ENCODE measurements at regions not wholly inside any gene's neighbourhood (a gene's known extent, or its start where the extent isn't known, plus 50 kb on each side); places are given as distances from the start of the nearest gene placed in this dataset.

GRCh38 chr5:99664972-99665371, 736.2 kb upstream of the CHD1 start:
- intact Hi-C loops (cut with DNase I, micrococcal nuclease) = no loop called here
- H3K9me3 Mint-ChIP-seq (ENCODE audit: low read depth) = peaks cover 2% of the 10 kb centered on the region
- ChIA-PET POLR2A (no interaction called here), CTCF (no interaction called here)
- no peak overlapping the region for H3K4me3 Mint-ChIP-seq
- DNase-seq (no peak), ATAC-seq (no peak)
- H3K36me3 Mint-ChIP-seq (ENCODE audit: low read depth) = no peaks in the 10 kb centered on the region
- no peaks in the 10 kb centered on the region for H3K4me1 Mint-ChIP-seq
- no peak overlapping the region for H3K27ac Mint-ChIP-seq
- H3K27me3 Mint-ChIP-seq = no peaks in the 10 kb centered on the region

DNA sequence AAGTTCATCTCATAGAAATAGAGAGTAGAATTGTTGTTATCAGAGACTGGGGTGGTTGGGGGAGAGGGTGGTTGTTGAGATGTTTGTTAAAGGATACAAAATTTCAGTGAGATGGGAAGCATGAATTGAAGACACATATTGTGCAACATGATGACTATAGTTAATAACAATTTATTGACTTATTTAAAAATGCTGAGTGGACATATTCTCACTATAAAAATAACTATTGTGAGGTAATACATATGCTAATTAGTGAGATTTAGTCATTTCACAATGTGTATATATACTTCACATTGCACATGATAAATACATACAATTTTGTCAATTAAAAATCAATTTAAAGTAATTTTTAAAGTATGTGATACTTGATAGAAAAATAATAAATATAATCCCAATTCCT, 722.5 kb upstream of the CHD1 start:
- ChIA-PET POLR2A (no interaction called here), CTCF (no interaction called here)
- intact Hi-C loops (cut with DNase I, micrococcal nuclease) = no loop called here
- Mint-ChIP-seq H3K27ac (no peak overlapping the region), H3K27me3 (no peaks in the 10 kb centered on the region), H3K4me3 (no peak overlapping the region), H3K36me3 (ENCODE audit: low read depth) (no peaks in the 10 kb centered on the region), H3K9me3 (ENCODE audit: low read depth) (peaks cover 3% of the 10 kb centered on the region), H3K4me1 (no peaks in the 10 kb centered on the region)
- DNase-seq (no peak), ATAC-seq (no peak)

GRCh38 chr5:99646011-99646647, 717.3 kb upstream of the CHD1 start:
- intact Hi-C loops (cut with DNase I, micrococcal nuclease) = no loop called here
- H3K4me1 Mint-ChIP-seq = no peaks in the 10 kb centered on the region
- H3K27ac Mint-ChIP-seq = no peak overlapping the region
- no peaks in the 10 kb centered on the region for H3K27me3 Mint-ChIP-seq
- ChIA-PET CTCF (no interaction called here), POLR2A (no interaction called here)
- no peak for ATAC-seq
- DNase-seq = no peak
- H3K4me3 Mint-ChIP-seq = no peak overlapping the region
- H3K36me3 Mint-ChIP-seq (ENCODE audit: low read depth) = no peaks in the 10 kb centered on the region
- H3K9me3 Mint-ChIP-seq (ENCODE audit: low read depth) = peaks cover 6% of the 10 kb centered on the region

- no peak overlapping the region for H3K4me3 Mint-ChIP-seq
- no peaks in the 10 kb centered on the region for H3K36me3 Mint-ChIP-seq (ENCODE audit: low read depth)
- H3K4me1 Mint-ChIP-seq = no peaks in the 10 kb centered on the region
- peaks cover 6% of the 10 kb centered on the region for H3K9me3 Mint-ChIP-seq (ENCODE audit: low read depth)
- intact Hi-C loops (cut with DNase I, micrococcal nuclease) = no loop called here
- ChIA-PET CTCF (interaction anchor here (0.6 kb wide), 1 partner anchor 1433 kb away, joined by 3 read pairs; no protein-coding TSS in a partner anchor), POLR2A (no interaction called here)
- no peaks in the 10 kb centered on the region for H3K27me3 Mint-ChIP-seq
- ATAC-seq (no peak), DNase-seq (no peak)
- H3K27ac Mint-ChIP-seq = no peak overlapping the region
Measured at GRCh38 chr5:99644822-99645221, 716.0 kb upstream of the CHD1 start.

- Mint-ChIP-seq H3K4me1 (no peaks in the 10 kb centered on the region), H3K27ac (no peak overlapping the region)
Measured at GRCh38 chr5:99640646-99641045, 711.8 kb upstream of the CHD1 start.

GRCh38 chr5:99639905-99640304, 711.1 kb upstream of the CHD1 start:
- ChIA-PET POLR2A (no interaction called here), CTCF (no interaction called here)
- DNase-seq = no peak
- Mint-ChIP-seq H3K4me1 (no peaks in the 10 kb centered on the region), H3K27me3 (no peaks in the 10 kb centered on the region), H3K9me3 (ENCODE audit: low read depth) (peaks cover 3% of the 10 kb centered on the region), H3K4me3 (no peak overlapping the region), H3K36me3 (ENCODE audit: low read depth) (no peaks in the 10 kb centered on the region), H3K27ac (no peak overlapping the region)
- ATAC-seq = no peak
- intact Hi-C loops (cut with DNase I, micrococcal nuclease) = no loop called here

More at GRCh38 chr5:99640646-99641045, 711.8 kb upstream of the CHD1 start:
- H3K27me3 Mint-ChIP-seq = no peaks in the 10 kb centered on the region
- CTCF ChIA-PET = no interaction called here
- POLR2A ChIA-PET = no interaction called here
- intact Hi-C loops (cut with DNase I, micrococcal nuclease) = no loop called here
- DNase-seq = no peak
- peaks cover 3% of the 10 kb centered on the region for H3K9me3 Mint-ChIP-seq (ENCODE audit: low read depth)
- no peaks in the 10 kb centered on the region for H3K36me3 Mint-ChIP-seq (ENCODE audit: low read depth)
- no peak overlapping the region for H3K4me3 Mint-ChIP-seq
- no peak for ATAC-seq

GRCh38 chr5:99636663-99637062, 707.9 kb upstream of the CHD1 start:
- DNase-seq (no peak), ATAC-seq (no peak)
- H3K4me3 Mint-ChIP-seq = no peak overlapping the region
- H3K27ac Mint-ChIP-seq = no peak overlapping the region
- intact Hi-C loops (cut with DNase I, micrococcal nuclease) = no loop called here
- no peaks in the 10 kb centered on the region for H3K27me3 Mint-ChIP-seq
- ChIA-PET CTCF (interaction anchor here (0.7 kb wide), 1 partner anchor 159 kb away, joined by 3 read pairs; no protein-coding TSS in a partner anchor), POLR2A (no interaction called here)
- no peaks in the 10 kb centered on the region for H3K4me1 Mint-ChIP-seq
- no peaks in the 10 kb centered on the region for H3K36me3 Mint-ChIP-seq (ENCODE audit: low read depth)
- H3K9me3 Mint-ChIP-seq (ENCODE audit: low read depth) = no peaks in the 10 kb centered on the region

DNA sequence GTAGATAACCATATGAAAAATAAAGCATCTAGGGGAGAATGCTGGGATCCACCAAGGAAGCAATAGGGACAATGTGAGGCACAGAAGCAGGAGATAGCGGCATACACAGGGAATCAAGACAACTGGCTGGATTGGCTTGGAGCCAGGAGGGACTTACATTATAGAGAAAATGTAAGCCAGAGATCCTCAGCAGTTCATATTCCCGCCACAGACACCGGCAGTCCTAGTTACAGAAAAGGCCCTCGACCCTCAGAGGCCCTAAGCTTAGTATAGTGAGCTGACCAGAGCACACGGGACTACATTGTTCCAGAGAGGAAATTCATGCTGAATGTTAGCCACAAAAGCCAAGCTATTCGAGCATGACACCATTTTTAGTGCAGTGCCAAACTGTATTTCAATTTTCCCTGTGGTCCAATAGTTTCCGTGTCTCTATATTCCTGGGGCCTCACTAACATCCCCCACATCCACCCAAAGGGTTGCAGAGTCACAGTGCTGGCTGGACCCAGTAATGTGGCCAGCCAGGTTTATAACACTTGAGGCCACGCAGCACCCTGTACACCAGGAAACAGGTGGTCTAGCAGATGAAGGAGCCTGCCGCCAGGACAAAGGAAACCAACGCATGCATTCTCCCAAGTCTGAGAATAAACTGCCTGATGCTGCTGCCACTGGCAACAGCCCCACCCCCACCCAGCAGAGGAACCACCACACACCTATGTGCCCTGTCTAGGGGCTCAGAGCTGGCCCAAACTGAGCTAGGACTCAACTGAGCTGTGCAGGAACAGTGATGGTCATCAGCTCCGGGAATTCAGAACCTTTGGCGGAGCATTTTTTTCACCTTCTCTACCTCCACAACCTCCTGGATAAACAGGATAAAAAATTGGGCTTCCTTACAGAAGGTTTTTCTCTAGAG, 693.2 kb upstream of the CHD1 start:
- Mint-ChIP-seq H3K27me3 (no peaks in the 10 kb centered on the region), H3K4me3 (no peak overlapping the region), H3K36me3 (ENCODE audit: low read depth) (no peaks in the 10 kb centered on the region), H3K4me1 (no peaks in the 10 kb centered on the region), H3K27ac (no peak overlapping the region), H3K9me3 (ENCODE audit: low read depth) (peaks cover 6% of the 10 kb centered on the region)
- CTCF ChIA-PET = no interaction called here
- intact Hi-C loops (cut with DNase I, micrococcal nuclease) = no loop called here
- no peak for ATAC-seq
- POLR2A ChIA-PET = no interaction called here
- no peak for DNase-seq

DNA sequence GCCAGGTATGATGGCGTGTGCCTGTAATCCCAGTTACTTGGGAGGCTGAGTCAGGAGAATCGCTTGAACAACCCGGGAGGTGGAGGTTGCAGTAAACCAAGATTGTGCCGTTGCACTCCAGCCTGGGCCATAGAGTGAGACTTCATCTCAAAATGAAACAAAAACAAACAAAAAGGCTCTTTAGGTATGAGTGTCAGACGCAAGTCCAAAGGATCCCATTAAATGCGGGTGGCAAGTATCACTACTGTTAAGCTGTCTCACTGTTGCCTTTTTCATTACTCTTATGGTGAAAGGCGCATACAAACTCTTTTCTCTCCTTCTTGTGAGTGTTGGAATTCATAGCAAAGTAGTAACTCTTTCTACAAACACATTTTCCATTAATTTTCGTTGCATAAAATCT, 688.5 kb upstream of the CHD1 start:
- ATAC-seq (no peak), DNase-seq (no peak)
- no peak overlapping the region for H3K27ac Mint-ChIP-seq
- H3K4me1 Mint-ChIP-seq = no peaks in the 10 kb centered on the region
- no peak overlapping the region for H3K4me3 Mint-ChIP-seq
- CTCF ChIA-PET = no interaction called here
- H3K9me3 Mint-ChIP-seq (ENCODE audit: low read depth) = peaks cover 1% of the 10 kb centered on the region
- POLR2A ChIA-PET = no interaction called here
- intact Hi-C loops (cut with DNase I, micrococcal nuclease) = no loop called here
- no peaks in the 10 kb centered on the region for H3K36me3 Mint-ChIP-seq (ENCODE audit: low read depth)
- no peaks in the 10 kb centered on the region for H3K27me3 Mint-ChIP-seq

DNA sequence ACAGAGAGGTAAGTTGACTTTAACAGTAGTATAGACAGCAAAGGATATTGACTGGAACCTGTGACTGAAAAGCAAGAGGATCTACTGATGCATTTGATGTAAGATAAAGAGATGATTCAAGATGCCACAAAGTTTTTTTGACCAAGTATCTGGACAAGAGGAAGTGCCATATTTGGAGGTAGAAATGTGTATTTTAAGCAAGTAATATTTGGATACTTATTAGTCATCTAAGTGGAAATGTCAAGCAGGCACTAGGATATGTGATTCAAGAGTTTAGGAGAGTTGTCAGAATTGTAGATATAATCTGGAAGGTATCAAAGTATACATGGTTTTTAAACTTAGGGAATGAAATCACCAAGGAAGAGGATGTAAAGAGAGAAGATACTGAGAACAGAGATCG, 686.1 kb upstream of the CHD1 start:
- intact Hi-C loops (cut with DNase I, micrococcal nuclease) = no loop called here
- Mint-ChIP-seq H3K27me3 (no peaks in the 10 kb centered on the region), H3K9me3 (ENCODE audit: low read depth) (no peaks in the 10 kb centered on the region), H3K4me1 (no peaks in the 10 kb centered on the region), H3K27ac (no peak overlapping the region), H3K4me3 (no peak overlapping the region), H3K36me3 (ENCODE audit: low read depth) (no peaks in the 10 kb centered on the region)
- CTCF ChIA-PET = no interaction called here
- ATAC-seq (no peak), DNase-seq (no peak)
- POLR2A ChIA-PET = no interaction called here

DNA sequence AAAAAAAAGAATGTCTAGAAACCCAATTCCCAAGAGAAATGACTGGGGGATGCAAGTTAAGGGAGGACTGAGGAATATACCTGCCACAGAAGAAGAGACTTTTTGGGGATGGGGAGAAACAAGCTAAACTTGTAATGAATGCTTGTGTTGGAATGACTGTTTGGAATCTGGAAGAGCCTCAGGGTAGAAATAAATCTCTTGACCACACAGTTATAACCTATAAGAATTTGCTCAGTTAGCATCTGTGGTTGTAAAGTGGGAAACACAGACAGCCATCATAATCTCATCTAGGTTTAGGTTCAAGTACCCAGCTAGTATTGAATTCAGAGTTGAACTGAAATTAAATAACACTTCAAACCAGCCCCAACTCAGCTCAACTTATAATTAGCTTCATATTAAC, 678.3 kb upstream of the CHD1 start:
- Mint-ChIP-seq H3K4me1 (no peaks in the 10 kb centered on the region), H3K9me3 (ENCODE audit: low read depth) (no peaks in the 10 kb centered on the region), H3K27ac (no peak overlapping the region), H3K27me3 (no peaks in the 10 kb centered on the region), H3K36me3 (ENCODE audit: low read depth) (no peaks in the 10 kb centered on the region), H3K4me3 (no peak overlapping the region)
- ChIA-PET POLR2A (no interaction called here), CTCF (no interaction called here)
- ATAC-seq (no peak), DNase-seq (no peak)
- intact Hi-C loops (cut with DNase I, micrococcal nuclease) = no loop called here

- Mint-ChIP-seq H3K4me1 (no peaks in the 10 kb centered on the region), H3K9me3 (ENCODE audit: low read depth) (no peaks in the 10 kb centered on the region), H3K27ac (no peak overlapping the region), H3K27me3 (no peaks in the 10 kb centered on the region), H3K36me3 (ENCODE audit: low read depth) (no peaks in the 10 kb centered on the region), H3K4me3 (no peak overlapping the region)
- CTCF ChIA-PET = no interaction called here
- DNase-seq (no peak), ATAC-seq (no peak)
- POLR2A ChIA-PET = no interaction called here
- intact Hi-C loops (cut with DNase I, micrococcal nuclease) = no loop called here
Measured at GRCh38 chr5:99605904-99606303, 677.1 kb upstream of the CHD1 start.
